Activated CD8-positive, alpha-beta memory T cell treated with anti-CD3 and anti-CD28 coated beads, Interleukin-2, amount 10 ng/mL, durations not matched to agents 7 days and 5 days (primary cell): ENCODE measurements at regions not wholly inside any gene's neighbourhood (a gene's known extent, or its start where the extent isn't known, plus 50 kb on each side); places are given as distances from the start of the nearest gene placed in this dataset.
"Not testable (repeated sequence)": the region's sequence is repeated elsewhere in the genome, so short reads cannot be mapped to it uniquely, and the experiment has no call there.

Experiments used
- ATAC-seq: fragments of 150-1000 bp; cut with Tn5 transposase; one replicate; pipeline ENCODE4 v1.10.0; 2021; ENCODE audit warnings: moderate library complexity
- CTCF ChIA-PET: fragments of 350-600 bp; sonication (Branson Sonifier 250); formaldehyde crosslinking; loops from one replicate; lab custom pipeline; 2021; ENCODE audit warnings: antibody characterized with exemption; lab: Charles Lee
- DNase-seq: peaks from one replicate; pipeline ENCODE4 v3.0.0-alpha.2; 2020
- H3K27ac Mint-ChIP-seq: one replicate; pipeline ENCODE4 v1.8.0; 2021; ENCODE audit warnings: mild to moderate bottlenecking, mixed read lengths
- H3K27me3 Mint-ChIP-seq: one replicate; pipeline ENCODE4 v1.8.0; 2021; ENCODE audit warnings: mixed read lengths
- H3K36me3 Mint-ChIP-seq: one replicate; pipeline ENCODE4 v1.8.0; 2021; ENCODE audit warnings: mild to moderate bottlenecking, mixed read lengths
- H3K4me1 Mint-ChIP-seq: one replicate; pipeline ENCODE4 v1.8.0; 2021; ENCODE audit warnings: mixed read lengths
- H3K4me3 Mint-ChIP-seq: one replicate; pipeline ENCODE4 v1.8.0; 2021; ENCODE audit warnings: mild to moderate bottlenecking, moderate library complexity, mixed read lengths
- H3K9me3 Mint-ChIP-seq: one replicate; pipeline ENCODE4 v1.8.0; 2022; ENCODE audit warnings: low read depth, mixed read lengths

DNA sequence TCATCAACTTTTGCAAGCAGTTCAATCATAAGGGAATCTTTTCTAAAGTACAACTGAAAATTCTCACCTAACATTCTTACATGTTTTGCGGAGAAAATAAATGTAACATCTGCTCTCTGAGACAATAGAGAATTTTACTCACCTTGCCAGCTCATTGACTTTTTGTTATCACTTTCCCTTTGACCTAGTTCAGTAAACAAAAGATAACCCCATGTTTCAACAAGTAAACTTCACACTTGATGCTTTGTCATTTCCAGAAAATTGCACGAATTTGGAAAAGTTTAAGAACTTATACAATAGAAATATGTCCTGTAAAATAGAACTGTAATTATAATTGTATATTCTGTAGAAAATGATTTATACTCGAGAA lies 1110.0 kb upstream of the ACVR2A start:
- H3K27ac Mint-ChIP-seq: no peak overlapping the region
- no peak overlapping the region for H3K4me3 Mint-ChIP-seq
- no peaks in the 10 kb centered on the region for H3K4me1 Mint-ChIP-seq
- CTCF ChIA-PET: no interaction called here
- no peaks in the 10 kb centered on the region for H3K27me3 Mint-ChIP-seq
- no peaks in the 10 kb centered on the region for H3K36me3 Mint-ChIP-seq
- DNase-seq (no peak), ATAC-seq (no peak)
- no peaks in the 10 kb centered on the region for H3K9me3 Mint-ChIP-seq

- ATAC-seq (no peak), DNase-seq (no peak)
- Mint-ChIP-seq H3K9me3 (no peaks in the 10 kb centered on the region), H3K4me1 (no peaks in the 10 kb centered on the region), H3K36me3 (no peaks in the 10 kb centered on the region), H3K27me3 (no peaks in the 10 kb centered on the region), H3K27ac (no peak overlapping the region), H3K4me3 (no peak overlapping the region)
- CTCF ChIA-PET: no interaction called here
Observed at GRCh38 chr2:146734042-146734820, 1110.6 kb upstream of the ACVR2A start.

GRCh38 chr2:146730882-146731281 lies 1113.9 kb upstream of the ACVR2A start:
- DNase-seq: no peak
- no peak overlapping the region for H3K4me3 Mint-ChIP-seq

DNA sequence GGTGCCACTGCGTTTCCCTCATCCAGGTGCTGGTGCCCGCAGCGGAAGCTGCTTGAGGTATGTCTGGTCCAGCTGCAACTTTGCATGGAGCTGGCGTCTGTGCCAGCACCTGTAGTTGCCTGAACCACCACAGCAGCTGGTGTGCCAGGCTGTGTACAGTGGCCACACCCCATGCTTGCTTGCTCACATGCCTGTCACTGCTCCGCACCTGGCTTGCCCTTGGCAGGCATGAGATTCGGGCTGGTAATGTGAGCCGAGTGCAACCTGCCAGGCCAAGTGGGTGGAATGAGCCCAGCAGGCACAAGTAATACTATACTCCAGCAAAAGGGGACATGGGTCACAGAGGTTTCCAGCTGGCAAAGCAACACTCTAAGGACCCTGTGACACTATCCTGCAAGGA lies 1123.3 kb upstream of the ACVR2A start:
- Mint-ChIP-seq H3K36me3 (no peaks in the 10 kb centered on the region), H3K9me3 (peaks cover 3% of the 10 kb centered on the region), H3K4me3 (no peak overlapping the region), H3K27me3 (no peaks in the 10 kb centered on the region), H3K4me1 (no peaks in the 10 kb centered on the region), H3K27ac (no peak overlapping the region)
- DNase-seq (no peak), ATAC-seq (no peak)
- CTCF ChIA-PET: interaction anchor here (0.5 kb wide), 1 partner anchor 284 kb away, joined by 3 read pairs; no protein-coding TSS in a partner anchor

More at GRCh38 chr2:146730882-146731281, 1113.9 kb upstream of the ACVR2A start:
- Mint-ChIP-seq H3K36me3 (no peaks in the 10 kb centered on the region), H3K4me1 (no peaks in the 10 kb centered on the region), H3K27ac (no peak overlapping the region), H3K27me3 (no peaks in the 10 kb centered on the region), H3K9me3 (no peaks in the 10 kb centered on the region)
- CTCF ChIA-PET: no interaction called here
- ATAC-seq: no peak

DNA sequence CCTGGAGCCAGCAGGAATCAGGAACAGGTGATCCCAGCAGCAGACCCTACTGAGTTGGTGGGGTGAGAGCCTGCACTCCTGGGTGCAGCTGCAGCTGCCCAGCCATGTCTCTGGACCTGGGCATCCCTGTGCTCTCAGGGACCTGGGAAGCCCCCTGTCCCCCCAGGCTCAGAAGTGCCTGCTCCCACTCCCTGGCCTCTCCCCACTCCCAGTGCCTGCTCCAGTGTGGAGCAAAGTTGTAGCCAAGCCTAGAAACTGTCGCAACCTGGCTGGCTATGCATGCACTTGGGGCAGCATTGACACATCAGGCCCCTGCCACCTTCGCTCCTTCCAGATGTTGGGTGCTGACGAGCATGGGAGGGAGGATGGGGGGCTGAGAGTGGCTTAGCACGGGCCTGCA lies 1124.7 kb upstream of the ACVR2A start:
- no peak for ATAC-seq
- Mint-ChIP-seq H3K27ac (no peak overlapping the region), H3K4me1 (no peaks in the 10 kb centered on the region), H3K9me3 (peaks cover 3% of the 10 kb centered on the region), H3K36me3 (no peaks in the 10 kb centered on the region), H3K27me3 (no peaks in the 10 kb centered on the region), H3K4me3 (no peak overlapping the region)
- CTCF ChIA-PET: no interaction called here
- DNase-seq: no peak

DNA sequence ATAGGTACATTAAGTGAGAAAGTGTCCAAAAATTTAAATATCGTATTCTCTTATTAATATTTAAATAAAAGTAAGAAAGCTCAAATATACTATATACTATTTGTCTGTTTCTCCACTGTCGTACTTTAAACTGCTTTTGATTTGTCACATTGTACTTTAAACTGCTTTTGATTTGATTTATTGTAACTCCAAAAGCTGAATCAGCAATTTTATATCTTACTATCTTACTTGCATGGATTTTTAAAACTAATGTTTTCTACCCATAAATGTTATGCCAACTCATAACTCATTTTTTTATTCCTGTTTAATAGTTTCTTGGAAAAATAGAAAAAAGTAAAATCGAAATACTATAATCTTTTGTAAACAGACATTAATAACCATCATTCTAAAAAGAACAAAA lies 1128.2 kb upstream of the ACVR2A start:
- H3K36me3 Mint-ChIP-seq: no peaks in the 10 kb centered on the region
- CTCF ChIA-PET: no interaction called here
- ATAC-seq (no peak), DNase-seq (no peak)
- no peak overlapping the region for H3K27ac Mint-ChIP-seq
- no peaks in the 10 kb centered on the region for H3K4me1 Mint-ChIP-seq
- H3K27me3 Mint-ChIP-seq: no peaks in the 10 kb centered on the region
- H3K4me3 Mint-ChIP-seq: no peak overlapping the region
- peaks cover 3% of the 10 kb centered on the region for H3K9me3 Mint-ChIP-seq

DNA sequence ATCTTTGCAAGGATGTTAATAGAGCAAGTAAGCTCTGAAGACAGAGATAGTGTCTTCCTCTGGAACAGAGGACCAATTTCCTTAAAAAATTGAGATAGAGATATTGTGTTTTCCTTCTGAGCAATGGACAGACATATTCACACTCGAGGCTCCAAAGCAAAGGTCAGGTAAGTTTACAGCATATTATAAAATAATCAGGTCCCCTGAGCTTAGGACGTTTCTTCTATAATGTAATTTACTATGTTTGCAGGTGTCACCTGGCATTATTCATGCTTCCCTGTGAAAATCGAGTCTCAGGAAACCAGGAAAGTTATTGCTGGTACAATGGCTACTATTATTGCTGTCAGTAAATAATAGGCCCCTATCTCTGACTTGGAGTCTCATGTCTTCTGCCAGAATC lies 1135.8 kb upstream of the ACVR2A start:
- Mint-ChIP-seq H3K27me3 (no peaks in the 10 kb centered on the region), H3K36me3 (no peaks in the 10 kb centered on the region), H3K9me3 (no peaks in the 10 kb centered on the region), H3K27ac (no peak overlapping the region), H3K4me1 (no peaks in the 10 kb centered on the region), H3K4me3 (no peak overlapping the region)
- DNase-seq (no peak), ATAC-seq (no peak)
- CTCF ChIA-PET: no interaction called here

- Mint-ChIP-seq H3K36me3 (no peaks in the 10 kb centered on the region), H3K27me3 (no peaks in the 10 kb centered on the region), H3K4me3 (no peak overlapping the region), H3K9me3 (peaks cover 5% of the 10 kb centered on the region), H3K4me1 (no peaks in the 10 kb centered on the region), H3K27ac (no peak overlapping the region)
- CTCF ChIA-PET: no interaction called here
- no peak for ATAC-seq
- DNase-seq: no peak
Observed at GRCh38 chr2:146701183-146701582, 1143.6 kb upstream of the ACVR2A start.

- peaks cover 5% of the 10 kb centered on the region for H3K9me3 Mint-ChIP-seq
- H3K4me3 Mint-ChIP-seq: no peak overlapping the region
- CTCF ChIA-PET: interaction anchor here (0.8 kb wide), 1 partner anchor 1084 kb away, joined by 3 read pairs; no protein-coding TSS in a partner anchor
- H3K27me3 Mint-ChIP-seq: no peaks in the 10 kb centered on the region
- ATAC-seq (no peak), DNase-seq (no peak)
- H3K36me3 Mint-ChIP-seq: no peaks in the 10 kb centered on the region
- no peaks in the 10 kb centered on the region for H3K4me1 Mint-ChIP-seq
- no peak overlapping the region for H3K27ac Mint-ChIP-seq
Observed at GRCh38 chr2:146697307-146697706, 1147.5 kb upstream of the ACVR2A start.

DNA sequence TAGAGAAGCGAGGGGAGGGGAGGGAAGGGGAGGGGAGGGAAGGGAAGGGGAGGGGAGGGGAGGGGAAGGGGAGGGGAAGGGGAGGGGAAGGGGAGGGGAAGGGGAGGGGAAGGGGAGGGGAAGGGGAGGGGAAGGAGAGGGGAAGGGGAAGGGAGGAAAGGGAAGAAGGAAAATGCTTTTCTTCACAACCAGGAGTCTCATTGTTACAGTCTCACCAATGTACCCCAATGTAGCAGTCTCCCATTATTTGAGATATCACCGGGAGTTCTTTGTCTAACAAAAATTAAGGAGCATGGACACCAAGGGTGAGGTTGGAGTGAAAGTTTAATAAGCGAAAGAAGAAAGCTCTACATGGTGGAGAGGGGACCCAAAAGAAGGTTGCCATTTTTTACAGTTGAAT lies 1148.0 kb upstream of the ACVR2A start:
- ATAC-seq, DNase-seq, H3K9me3 Mint-ChIP-seq, H3K4me3 Mint-ChIP-seq, H3K36me3 Mint-ChIP-seq, H3K27ac Mint-ChIP-seq, H3K27me3 Mint-ChIP-seq, H3K4me1 Mint-ChIP-seq: not testable (repeated sequence)
- CTCF ChIA-PET: interaction anchor here (0.8 kb wide), 1 partner anchor 1083 kb away, joined by 3 read pairs; no protein-coding TSS in a partner anchor

- no peak overlapping the region for H3K4me3 Mint-ChIP-seq
- no peaks in the 10 kb centered on the region for H3K27me3 Mint-ChIP-seq
- H3K4me1 Mint-ChIP-seq: no peaks in the 10 kb centered on the region
- no peaks in the 10 kb centered on the region for H3K9me3 Mint-ChIP-seq
- DNase-seq: no peak
- no peak overlapping the region for H3K27ac Mint-ChIP-seq
- CTCF ChIA-PET: no interaction called here
- no peaks in the 10 kb centered on the region for H3K36me3 Mint-ChIP-seq
- no peak for ATAC-seq
Observed at GRCh38 chr2:146681991-146682390, 1162.8 kb upstream of the ACVR2A start.

DNA sequence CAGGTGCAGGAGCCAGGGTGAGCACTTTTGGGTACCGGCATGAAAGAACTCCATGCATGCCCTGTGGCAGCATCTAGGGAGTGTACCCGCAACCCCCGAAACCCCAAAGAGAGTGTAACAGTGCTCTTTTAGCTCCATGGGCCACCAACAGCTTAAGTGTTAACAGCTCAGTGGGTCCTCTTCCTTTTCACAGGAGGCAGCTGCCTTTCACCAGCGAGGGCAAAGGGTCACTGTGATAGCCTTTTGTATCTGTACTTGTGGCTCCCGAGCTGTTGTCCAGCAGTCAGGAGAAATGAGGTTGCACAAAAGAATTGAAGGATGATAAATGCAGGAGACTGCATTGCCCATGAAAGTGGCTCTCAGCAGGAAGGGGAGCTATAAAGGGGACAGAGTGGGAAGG lies 1166.3 kb upstream of the ACVR2A start:
- Mint-ChIP-seq H3K4me1 (no peaks in the 10 kb centered on the region), H3K27ac (no peak overlapping the region), H3K4me3 (no peak overlapping the region), H3K9me3 (no peaks in the 10 kb centered on the region), H3K27me3 (no peaks in the 10 kb centered on the region), H3K36me3 (no peaks in the 10 kb centered on the region)
- CTCF ChIA-PET: no interaction called here
- no peak for DNase-seq
- ATAC-seq: no peak

- no peaks in the 10 kb centered on the region for H3K27me3 Mint-ChIP-seq
- no peaks in the 10 kb centered on the region for H3K9me3 Mint-ChIP-seq
- no peak for DNase-seq
- CTCF ChIA-PET: no interaction called here
- H3K4me3 Mint-ChIP-seq: no peak overlapping the region
- H3K4me1 Mint-ChIP-seq: no peaks in the 10 kb centered on the region
- no peak overlapping the region for H3K27ac Mint-ChIP-seq
- no peak for ATAC-seq
- no peaks in the 10 kb centered on the region for H3K36me3 Mint-ChIP-seq
Observed at GRCh38 chr2:146677280-146677679, 1167.5 kb upstream of the ACVR2A start.

- ATAC-seq (no peak), DNase-seq (no peak)
- Mint-ChIP-seq H3K9me3 (no peaks in the 10 kb centered on the region), H3K27me3 (no peaks in the 10 kb centered on the region), H3K36me3 (no peaks in the 10 kb centered on the region), H3K27ac (no peak overlapping the region), H3K4me1 (no peaks in the 10 kb centered on the region), H3K4me3 (no peak overlapping the region)
- CTCF ChIA-PET: no interaction called here
Observed at GRCh38 chr2:146669735-146670134, 1175.1 kb upstream of the ACVR2A start.
